GM19043 (cell line): ENCODE measurements at regions not wholly inside any gene's neighbourhood (a gene's known extent, or its start where the extent isn't known, plus 50 kb on each side); places are given as distances from the start of the nearest gene placed in this dataset.
A peak's percentile ranks its signal among the peaks of the same experiment; 100 is the strongest.

Source experiments
- ATAC-seq: cut with Tn5 transposase; IDR thresholded peaks from one replicate; pipeline ENCODE4 v1.9.1; 2021; ENCODE audit warnings: low read depth; ENCODE audit not compliant: unreplicated experiment

- ATAC-seq = no peak
Observed at GRCh38 chr4:123455360-123455759, 58.8 kb downstream of the SPRY1 start.

DNA sequence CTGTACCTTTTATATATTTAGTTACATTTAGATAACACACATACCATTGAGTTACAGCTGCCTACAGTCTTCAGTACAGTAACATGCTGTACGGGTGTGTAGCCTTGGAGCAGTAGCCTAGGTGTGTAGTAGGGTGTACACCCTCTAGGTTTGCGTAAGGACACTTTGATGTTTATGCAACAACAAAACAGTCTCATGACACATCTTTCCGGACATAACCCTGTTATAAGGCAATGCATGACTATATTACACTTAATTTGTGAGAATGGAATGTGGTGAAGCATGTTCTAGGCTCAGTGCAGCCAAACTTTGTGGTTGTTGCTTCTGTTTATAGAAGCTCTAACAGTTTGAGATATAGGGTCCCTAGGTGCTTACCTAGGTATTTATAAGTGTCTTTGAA, 65.4 kb downstream of the SPRY1 start:
- ATAC-seq = no peak

DNA sequence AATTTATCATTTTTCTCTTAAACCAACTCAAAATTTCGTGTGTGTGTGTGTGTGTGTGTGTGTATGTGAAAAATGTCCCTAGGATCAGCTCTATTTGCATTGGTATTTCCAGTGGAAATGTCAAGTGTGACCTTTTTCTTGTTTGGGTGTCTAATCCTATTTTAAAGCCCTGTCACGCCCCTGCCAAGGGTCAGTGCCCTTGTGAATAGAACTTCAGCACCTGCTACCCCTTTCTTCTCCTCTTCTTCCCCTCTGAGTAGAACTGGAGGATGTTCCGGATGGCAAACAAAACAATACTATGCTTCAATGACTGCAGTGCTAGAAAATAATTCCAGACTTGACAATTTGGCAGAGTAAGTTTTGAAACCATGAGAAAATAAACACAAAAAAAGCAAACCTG, 67.3 kb downstream of the SPRY1 start:
- ATAC-seq = no peak

DNA sequence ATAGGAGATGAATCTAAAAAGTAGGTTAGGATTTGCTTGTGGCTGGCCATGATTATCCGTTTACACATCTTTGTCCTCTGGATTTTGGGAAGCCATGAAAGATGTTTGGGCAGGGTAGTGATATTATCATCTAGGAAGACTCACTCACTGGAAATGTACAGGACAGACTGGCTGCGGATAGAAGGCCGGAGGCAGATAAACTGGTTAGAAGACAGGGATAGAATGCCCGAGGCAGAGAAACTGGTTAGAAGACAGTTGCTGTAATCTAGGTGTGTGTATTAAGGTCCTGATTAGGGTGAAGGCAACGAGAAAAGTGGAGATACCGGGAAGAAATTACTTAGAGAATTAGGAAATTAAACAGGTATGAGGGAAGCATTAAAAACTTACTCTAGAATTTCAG, 68.8 kb downstream of the SPRY1 start:
- no peak for ATAC-seq

DNA sequence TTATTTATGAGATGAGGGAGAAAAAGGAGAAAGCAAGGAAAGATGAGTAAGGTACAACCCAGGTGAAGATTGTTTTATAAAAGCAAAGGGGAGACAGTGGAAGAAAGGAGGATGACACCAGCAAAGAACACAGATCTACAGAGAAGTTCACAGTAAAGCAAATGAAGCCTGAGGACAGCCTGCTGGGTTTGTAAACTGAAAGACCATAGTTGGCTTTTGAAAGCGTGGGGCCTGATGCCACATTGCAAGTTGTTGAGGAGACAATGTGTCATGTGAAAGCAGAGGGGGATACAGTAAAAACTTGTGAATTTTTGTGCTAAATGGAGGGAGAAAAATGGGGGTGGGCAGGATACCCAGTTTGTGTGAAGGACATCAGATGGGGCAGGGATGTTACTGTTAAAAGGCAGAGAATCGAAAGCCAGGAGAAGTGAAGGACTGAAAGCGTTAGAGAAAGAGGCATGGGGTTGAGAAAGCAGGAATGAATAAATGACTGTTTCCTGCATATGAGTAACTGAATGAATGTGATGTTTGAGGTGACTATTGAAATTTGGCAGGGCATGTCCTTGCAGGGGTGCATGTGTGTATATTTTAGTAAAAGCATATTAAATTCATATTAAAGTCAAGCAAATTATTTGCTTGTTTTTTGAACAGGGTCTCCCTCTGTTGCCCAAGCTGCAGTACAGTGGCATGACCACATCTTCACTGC, 69.6 kb downstream of the SPRY1 start:
- ATAC-seq = no peak

DNA sequence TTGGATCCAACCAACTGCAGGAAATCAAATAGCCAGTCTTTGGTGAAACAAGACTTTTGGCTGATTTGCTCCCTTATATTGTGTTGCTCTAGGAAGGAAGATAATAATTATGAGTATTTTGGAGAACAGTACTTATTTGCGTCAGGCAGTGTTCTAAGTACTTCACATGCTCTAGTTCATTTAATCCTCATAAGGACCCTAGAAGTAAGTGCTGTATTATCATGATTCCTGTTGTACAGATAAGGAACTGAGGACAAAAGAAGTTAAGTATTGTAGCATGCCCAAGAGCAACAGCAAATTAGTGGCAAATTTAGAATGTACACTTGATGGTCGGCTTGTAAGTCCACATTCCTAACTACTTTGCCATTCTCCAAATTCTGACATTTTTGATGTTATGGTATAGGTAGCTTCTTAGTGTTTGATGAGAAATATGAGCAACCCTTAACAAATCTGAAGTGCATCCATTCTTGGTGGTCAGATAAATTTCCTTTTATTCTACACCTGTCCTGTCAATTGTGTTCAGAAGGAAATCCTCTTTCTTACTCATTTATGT, 72.0 kb downstream of the SPRY1 start:
- ATAC-seq = no peak

DNA sequence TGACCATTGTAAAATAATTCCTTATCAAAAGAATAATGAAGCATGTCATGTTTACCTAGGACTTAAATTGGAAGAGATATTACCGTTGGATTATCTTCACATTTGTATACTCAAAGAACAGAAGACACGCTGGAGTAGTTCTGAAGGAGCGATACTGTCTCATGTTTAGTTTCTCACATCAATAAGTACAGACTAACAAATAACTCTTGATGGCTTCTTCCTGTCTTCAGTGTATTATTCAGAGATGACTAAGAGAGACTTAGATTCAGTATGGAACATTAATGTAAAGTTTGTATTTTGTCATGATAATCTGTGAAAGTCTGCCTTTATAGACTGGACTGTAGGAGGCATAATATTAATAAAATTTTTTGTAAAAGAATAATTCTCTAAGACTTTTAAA, 72.7 kb downstream of the SPRY1 start:
- ATAC-seq = no peak

- ATAC-seq = no peak
Observed at GRCh38 chr4:123469696-123470095, 73.1 kb downstream of the SPRY1 start.

- ATAC-seq = no peak
Observed at GRCh38 chr4:123470640-123471039, 74.0 kb downstream of the SPRY1 start.

GRCh38 chr4:123471655-123472369, 75.2 kb downstream of the SPRY1 start:
- no peak for ATAC-seq

GRCh38 chr4:123474817-123475216, 78.2 kb downstream of the SPRY1 start:
- ATAC-seq = no peak

DNA sequence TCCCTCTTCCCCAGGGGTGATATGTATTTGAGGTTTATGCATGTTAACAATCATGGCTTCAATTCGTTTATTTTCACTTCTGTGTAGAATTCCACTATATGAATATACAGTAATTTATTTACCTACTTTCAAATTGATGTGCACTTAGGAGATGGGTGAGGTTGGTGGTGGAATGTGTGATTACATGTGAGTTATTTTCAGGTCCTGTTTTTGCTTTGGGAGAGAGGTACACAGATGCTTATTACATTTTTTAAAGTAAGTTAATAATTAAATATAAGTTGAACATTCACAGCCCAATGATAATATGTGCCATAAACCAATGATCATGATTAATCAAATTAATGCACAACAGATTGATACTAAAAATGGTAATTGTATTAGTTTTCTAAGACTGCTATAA, 79.5 kb downstream of the SPRY1 start:
- ATAC-seq = no peak

GRCh38 chr4:123477711-123478209, 81.2 kb downstream of the SPRY1 start:
- peak; percentile 59 for ATAC-seq

DNA sequence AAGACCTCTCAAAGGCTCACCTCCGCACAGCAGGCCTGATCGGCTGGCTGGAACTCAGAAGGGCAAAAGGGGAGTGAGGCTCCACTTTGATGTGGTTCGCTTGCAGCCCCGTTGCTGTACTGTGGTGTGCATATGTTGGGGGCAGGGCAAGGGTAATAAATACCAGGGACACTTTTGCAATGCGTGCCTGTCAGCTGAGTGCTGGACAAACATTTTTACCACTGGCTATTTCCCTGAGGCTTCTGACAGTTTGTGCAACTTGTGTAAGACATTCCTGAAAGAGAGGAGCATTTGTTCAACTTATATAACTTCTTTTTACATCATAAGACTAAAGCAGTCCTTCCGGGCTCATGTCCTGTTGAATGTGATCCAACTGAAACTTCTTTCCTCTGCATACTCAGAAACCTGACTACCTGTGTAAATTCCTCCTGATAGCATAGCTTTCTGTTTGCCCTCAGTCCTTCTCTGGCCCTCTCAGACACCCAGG, 82.3 kb downstream of the SPRY1 start:
- no peak for ATAC-seq

DNA sequence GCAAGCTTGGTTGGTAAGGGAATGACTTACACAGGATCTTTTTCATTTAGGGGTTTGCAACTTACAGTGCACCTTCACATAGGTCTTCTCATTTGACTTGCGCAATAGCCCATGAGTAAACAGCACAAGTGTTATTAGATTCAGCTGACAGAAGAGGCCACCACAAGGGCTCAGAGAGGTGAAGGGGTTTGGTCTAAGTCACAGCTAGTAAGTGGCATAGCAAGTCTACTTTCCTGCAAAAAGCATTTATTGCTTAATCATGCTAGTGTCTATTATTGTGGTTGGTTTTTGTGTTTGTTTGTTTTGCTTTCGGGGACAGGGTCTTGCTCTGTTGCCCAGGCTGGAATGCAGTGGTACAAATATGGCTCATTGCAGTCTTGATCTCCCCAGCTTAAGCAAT, 83.3 kb downstream of the SPRY1 start:
- ATAC-seq = no peak

DNA sequence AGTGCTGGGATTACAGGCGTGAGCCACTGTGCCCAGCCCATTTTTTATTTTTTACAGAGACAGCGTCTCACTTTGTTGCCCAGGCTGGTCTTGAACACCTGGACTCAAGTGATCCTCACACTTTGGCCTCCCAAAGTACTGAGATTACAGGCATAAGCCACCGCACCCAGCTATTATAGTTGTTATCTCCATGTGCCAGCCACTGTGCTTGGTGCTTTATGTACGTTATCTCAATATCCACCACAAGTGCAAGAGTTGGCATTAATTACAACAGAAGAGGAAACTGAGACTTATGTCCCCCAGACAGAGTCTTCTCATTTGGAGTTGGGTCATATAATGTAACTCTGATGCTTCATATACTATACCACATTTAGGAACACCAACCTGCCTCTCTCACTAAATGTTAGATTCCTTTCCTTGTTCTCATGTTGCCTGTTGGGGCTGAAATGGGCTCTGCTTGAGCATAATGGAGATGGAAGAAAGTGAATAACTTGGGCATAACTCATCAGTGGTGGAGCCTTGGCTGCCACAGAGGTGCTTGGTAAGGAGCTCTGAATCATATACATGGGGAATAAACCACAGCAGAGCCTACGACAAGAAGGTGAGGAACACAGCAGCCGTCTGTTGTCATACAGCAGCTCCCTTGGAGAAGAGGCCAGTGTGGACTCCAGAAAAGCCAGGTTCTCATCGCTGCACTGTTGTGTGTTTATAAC, 84.3 kb downstream of the SPRY1 start:
- no peak for ATAC-seq

DNA sequence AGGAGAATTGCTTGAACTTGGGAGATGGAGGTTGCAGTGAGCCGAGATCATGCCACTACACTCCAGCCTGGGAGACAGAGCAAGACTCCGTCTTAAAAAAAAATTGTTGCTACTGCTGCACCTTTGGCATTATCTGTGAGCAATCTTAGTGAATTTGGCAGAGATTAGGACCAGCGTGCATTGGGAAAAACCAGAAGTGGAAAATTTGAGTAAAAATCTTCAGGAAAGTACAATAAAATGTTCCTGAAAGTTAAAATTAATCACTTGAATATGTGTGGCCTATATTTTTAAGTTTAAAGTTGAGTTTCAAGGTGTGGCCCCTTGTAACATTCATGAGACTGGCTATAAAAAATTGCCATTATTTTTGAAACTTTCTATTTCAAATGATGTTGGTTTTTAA, 85.1 kb downstream of the SPRY1 start:
- ATAC-seq = no peak

- ATAC-seq = no peak
Observed at GRCh38 chr4:123484291-123484926, 87.8 kb downstream of the SPRY1 start.

DNA sequence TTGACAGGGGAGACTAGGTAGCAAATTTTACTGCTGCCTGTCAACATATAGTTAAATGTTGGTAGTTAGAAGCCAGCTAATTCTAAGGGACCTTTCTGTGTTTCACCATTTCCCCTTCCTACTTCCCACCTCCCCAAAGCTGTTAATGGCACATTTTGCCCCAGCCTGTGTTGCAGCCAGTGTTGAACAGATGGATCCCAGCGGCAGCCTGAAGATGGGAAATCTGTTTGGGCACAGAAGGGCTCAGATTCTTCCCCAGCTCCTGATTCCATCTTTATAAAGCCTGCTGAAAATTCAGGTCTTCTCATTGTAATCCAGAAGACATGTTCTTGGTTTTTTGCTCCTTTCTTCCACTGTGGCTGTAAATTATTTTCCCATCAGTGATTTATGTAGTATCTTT, 89.0 kb downstream of the SPRY1 start:
- ATAC-seq = no peak

GRCh38 chr4:123488916-123489315, 92.3 kb downstream of the SPRY1 start:
- ATAC-seq = peak; percentile 82

GRCh38 chr4:123495530-123495929, 98.9 kb downstream of the SPRY1 start:
- no peak for ATAC-seq
